Lung (tissue), 11 donors: ENCODE measurements at regions not wholly inside any gene's neighbourhood (a gene's known extent, or its start where the extent isn't known, plus 50 kb on each side); places are given as distances from the start of the nearest gene placed in this dataset.

Experiments used
- ATAC-seq: fragments of 200-7000 bp; cut with Tn5 transposase; one replicate; pipeline ENCODE4 v1.9.1; 2020; ENCODE audit warnings: moderate number of reproducible peaks; ENCODE audit not compliant: insufficient read depth, low FRiP score
- DNase-seq, 3 donors: peaks; one replicate each; pipeline ENCODE4 v3.0.0-alpha.2; 2013 to 2017
- H3K27ac ChIP-seq, 2 donors: one replicate each; pipeline ENCODE4 v1.5.1; 2013; ENCODE audit warnings: mild to moderate bottlenecking in 2 of 2, moderate library complexity in 2 of 2, control low read depth in 1 of 2, inconsistent platforms in 1 of 2, low read depth in 1 of 2, low read length in 1 of 2
- H3K27me3 ChIP-seq, 3 donors: one replicate each; pipeline ENCODE4 v1.5.1; 2013; ENCODE audit warnings: low read length in 2 of 3; ENCODE audit not compliant: control insufficient read depth in 3 of 3, insufficient read depth in 3 of 3
- H3K36me3 ChIP-seq, 4 donors: one replicate each; pipeline ENCODE4 v1.5.1; 2013; ENCODE audit warnings: low read length in 4 of 4, mild to moderate bottlenecking in 1 of 4, moderate library complexity in 1 of 4; ENCODE audit not compliant: control insufficient read depth in 4 of 4, insufficient read depth in 4 of 4
- H3K4me1 ChIP-seq, 5 donors: one replicate each; pipeline ENCODE4 v1.5.1; 2013; ENCODE audit warnings: low read length in 5 of 5, mild to moderate bottlenecking in 2 of 5, moderate library complexity in 1 of 5; ENCODE audit not compliant: control insufficient read depth in 5 of 5, insufficient read depth in 5 of 5
- H3K4me3 ChIP-seq: one replicate; pipeline ENCODE4 v1.5.1; 2013; ENCODE audit warnings: mild to moderate bottlenecking, control low read depth, moderate library complexity
- H3K9ac ChIP-seq, 2 donors: one replicate each; pipeline ENCODE4 v1.5.1; 2013; ENCODE audit warnings: low read length in 2 of 2, control low read depth in 1 of 2; ENCODE audit not compliant: insufficient read depth in 1 of 2
- H3K9me3 ChIP-seq, 4 donors: one replicate each; pipeline ENCODE4 v1.5.1; 2013; ENCODE audit warnings: low read length in 3 of 4, mild to moderate bottlenecking in 1 of 4, moderate library complexity in 1 of 4; ENCODE audit not compliant: control insufficient read depth in 4 of 4, insufficient read depth in 3 of 4
- WGBS, 2 donors: extraction: QIAGEN DNeasy Blood & Tissue Kit; methylation state at CpG; one replicate each; pipeline ENCODE4 v1.1.7; 2013; 5-methylcytosine and 5-hydroxymethylcytosine counted together
- TF ChIP-seq, protein P1 (sequence below): IDR thresholded peaks from 2 replicates; pipeline ENCODE4 v1.5.1; 2012; ENCODE audit warnings: mild to moderate bottlenecking; ENCODE audit errors: control extremely low read depth, extremely low read depth
- donor health status: control.
- donor health status: control.
- donor health status: Bipolar disorder and iron deficiency.
- donor health status: healthy.
- donor health status: DM: yes; HTN: yes; CAD: no.

DNA sequence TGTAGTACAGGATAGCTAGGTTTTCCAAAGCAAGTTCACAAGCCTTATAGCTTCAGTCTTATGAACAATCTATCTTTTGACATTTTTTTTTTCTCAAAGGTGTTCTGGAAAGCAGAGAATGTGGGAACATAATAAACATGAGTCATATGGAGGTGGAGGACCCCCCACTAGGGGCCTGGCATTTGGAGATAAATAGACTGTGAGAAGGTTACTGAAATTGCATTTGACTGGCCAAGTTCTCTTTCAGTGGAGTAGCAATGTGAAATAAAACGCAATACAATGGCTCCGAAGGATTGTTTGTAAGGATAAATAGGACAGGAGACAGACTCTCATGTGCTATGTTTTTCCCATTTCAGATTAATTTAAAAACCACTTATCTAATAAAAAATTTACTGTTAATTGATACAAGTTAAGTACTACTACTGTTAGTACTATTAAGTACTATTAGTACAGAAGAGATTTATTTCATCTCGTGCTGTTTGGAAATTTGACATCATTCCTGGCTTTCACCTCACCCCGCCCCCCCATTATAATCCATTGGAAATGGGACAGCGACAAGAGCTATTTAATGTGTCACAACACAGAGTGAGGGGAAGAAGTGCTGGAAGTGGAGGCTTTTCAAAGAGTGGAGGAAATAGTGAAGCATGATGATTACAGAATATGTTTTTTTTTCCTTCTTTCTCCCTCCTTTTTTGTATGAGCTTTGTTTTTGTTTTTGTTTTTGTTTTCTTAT is 122.6 kb upstream of the ID4 start:
- no peak for DNase-seq
- H3K9me3 ChIP-seq, result no peaks in the 10 kb centered on the region
- no peaks in the 10 kb centered on the region for H3K36me3 ChIP-seq
- H3K27me3 ChIP-seq, result no peaks in the 10 kb centered on the region
- ATAC-seq, result no peak
- no peak overlapping the region for H3K9ac ChIP-seq
- 58 to 62% methylated on average over 5 of the region's 5 CpGs for WGBS, 2 donors
- H3K4me1 ChIP-seq, result peaks cover 0 to 3% (median 3%) of the 10 kb centered on the region in 5 donors
- no peak overlapping the region for H3K4me3 ChIP-seq
- TF ChIP-seq, protein P1, sequence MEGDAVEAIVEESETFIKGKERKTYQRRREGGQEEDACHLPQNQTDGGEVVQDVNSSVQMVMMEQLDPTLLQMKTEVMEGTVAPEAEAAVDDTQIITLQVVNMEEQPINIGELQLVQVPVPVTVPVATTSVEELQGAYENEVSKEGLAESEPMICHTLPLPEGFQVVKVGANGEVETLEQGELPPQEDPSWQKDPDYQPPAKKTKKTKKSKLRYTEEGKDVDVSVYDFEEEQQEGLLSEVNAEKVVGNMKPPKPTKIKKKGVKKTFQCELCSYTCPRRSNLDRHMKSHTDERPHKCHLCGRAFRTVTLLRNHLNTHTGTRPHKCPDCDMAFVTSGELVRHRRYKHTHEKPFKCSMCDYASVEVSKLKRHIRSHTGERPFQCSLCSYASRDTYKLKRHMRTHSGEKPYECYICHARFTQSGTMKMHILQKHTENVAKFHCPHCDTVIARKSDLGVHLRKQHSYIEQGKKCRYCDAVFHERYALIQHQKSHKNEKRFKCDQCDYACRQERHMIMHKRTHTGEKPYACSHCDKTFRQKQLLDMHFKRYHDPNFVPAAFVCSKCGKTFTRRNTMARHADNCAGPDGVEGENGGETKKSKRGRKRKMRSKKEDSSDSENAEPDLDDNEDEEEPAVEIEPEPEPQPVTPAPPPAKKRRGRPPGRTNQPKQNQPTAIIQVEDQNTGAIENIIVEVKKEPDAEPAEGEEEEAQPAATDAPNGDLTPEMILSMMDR, result no peak
- no peak overlapping the region for H3K27ac ChIP-seq

DNA sequence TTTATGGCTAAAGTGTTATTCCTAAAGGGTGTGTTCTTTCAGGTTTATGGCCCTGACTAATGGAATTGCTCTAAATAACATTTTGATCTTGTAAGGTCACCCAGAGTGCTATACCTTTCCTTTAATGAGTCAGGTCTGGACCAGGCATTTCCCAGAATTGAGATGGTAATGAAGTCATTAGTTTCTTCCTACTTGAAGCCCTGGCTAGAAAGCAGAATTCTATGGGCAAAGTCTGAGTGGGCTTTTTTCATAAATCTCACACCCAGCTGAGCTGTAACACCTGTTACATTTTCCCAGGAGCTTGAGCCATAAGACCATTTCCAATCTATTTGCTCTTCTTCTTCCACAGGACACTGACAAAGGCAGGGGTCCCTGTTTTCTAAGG is 122.0 kb upstream of the ID4 start:
- DNase-seq (no peak), ATAC-seq (no peak)
- no peaks in the 10 kb centered on the region for H3K27me3 ChIP-seq
- H3K36me3 ChIP-seq, result no peaks in the 10 kb centered on the region
- TF ChIP-seq, protein P1, result no peak
- no peak overlapping the region for H3K4me3 ChIP-seq
- no peak overlapping the region for H3K27ac ChIP-seq
- H3K9ac ChIP-seq, result no peak overlapping the region
- peaks cover 2 to 7% (median 4%) of the 10 kb centered on the region in 5 donors for H3K4me1 ChIP-seq
- H3K9me3 ChIP-seq, result no peaks in the 10 kb centered on the region

DNA sequence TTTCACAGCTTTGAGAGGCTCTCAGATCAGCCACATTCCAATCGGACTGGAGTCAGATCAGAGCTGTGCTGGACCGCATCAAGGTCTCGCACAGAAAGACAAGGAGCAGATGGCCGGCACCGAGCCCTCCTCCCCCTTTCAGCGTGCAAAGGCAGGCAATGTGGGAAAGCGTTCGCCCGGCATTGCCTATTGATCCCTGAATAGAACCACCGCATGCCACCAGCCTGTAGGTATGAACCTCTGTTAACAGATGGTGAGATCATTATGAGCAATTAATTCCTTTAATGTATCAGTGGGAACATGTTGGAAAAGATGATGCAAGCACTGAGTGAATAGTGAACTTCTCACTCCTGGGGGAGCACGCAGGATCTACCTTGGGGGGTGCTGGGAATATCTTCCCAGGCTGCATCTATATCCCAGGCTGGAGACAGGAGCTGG is 117.5 kb upstream of the ID4 start:
- H3K27ac ChIP-seq, result no peak overlapping the region
- TF ChIP-seq, protein P1, result no peak
- peaks cover 2 to 17% (median 9%) of the 10 kb centered on the region in 5 donors for H3K4me1 ChIP-seq
- ATAC-seq (no peak), DNase-seq (peak; percentile 16 to 29 (median 20))
- H3K4me3 ChIP-seq, result no peak overlapping the region
- H3K27me3 ChIP-seq, result no peaks in the 10 kb centered on the region
- no peaks in the 10 kb centered on the region for H3K9me3 ChIP-seq
- 28 to 51% methylated on average over 11 of the region's 11 CpGs for WGBS, 2 donors
- no peaks in the 10 kb centered on the region for H3K36me3 ChIP-seq
- H3K9ac ChIP-seq, result no peak overlapping the region
